ENCODE measurements at regions not wholly inside any gene's neighbourhood (a gene's known extent, or its start where the extent isn't known, plus 50 kb on each side); places are given as distances from the start of the nearest gene placed in this dataset.

DNA sequence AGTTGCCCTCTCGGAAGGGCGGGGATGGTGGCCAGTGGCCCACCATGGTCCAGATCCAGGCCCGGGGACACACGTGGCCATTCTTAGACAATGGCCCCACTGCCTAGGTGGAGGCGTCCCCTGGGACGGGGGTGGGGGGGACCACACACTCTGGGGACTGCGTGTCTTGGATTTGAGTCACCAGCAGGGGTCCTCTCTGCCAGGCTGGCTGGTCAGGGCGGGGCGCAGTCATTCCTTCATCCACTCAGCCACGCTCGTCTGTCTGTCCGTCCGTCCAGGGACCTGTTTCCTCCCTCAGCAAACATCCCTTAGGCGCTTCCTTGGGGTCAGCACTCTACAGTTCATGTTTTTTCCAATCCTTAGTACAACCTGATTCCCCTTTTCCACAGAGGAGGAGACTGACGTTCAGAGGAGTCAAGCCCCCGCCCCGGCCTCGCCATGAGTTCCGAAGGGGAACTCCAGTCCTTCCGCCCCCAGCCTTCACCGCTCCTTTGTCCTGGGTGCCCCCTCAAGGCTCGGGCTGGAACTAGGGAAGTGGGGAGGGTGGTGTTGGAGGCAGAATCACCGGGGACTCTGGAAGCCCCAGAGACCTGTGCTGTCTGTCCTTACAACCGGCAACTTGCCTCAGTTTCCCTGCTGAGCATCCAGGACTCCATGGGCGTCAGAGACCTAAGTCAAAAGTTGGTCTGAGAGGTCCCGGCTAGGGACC is 276.6 kb upstream of the MVB12B start:
- POLR2A ChIA-PET, result no interaction called here
- H3K9me3 Mint-ChIP-seq (ENCODE audit: unreplicated experiment), result no peaks in the 10 kb centered on the region
- CTCF ChIA-PET, result no interaction called here
- H3K4me1 Mint-ChIP-seq (ENCODE audit: insufficient read depth, unreplicated experiment), result peaks cover under 1% of the 10 kb centered on the region
- no peak overlapping the region for H3K27ac Mint-ChIP-seq (ENCODE audit: low read depth, unreplicated experiment)
- no peak for TF ChIP-seq CTCF (IDR thresholded peaks at IDR 0.05; ENCODE audit: unreplicated experiment)
- no peaks in the 10 kb centered on the region for H3K36me3 Mint-ChIP-seq (ENCODE audit: insufficient read depth, unreplicated experiment)
- intact Hi-C loops (cut with micrococcal nuclease), result no loop called here
- BruUV-seq (replicated peaks), result no TSS peak
- H3K4me3 Mint-ChIP-seq (ENCODE audit: unreplicated experiment), result no peak overlapping the region
- H3K27me3 Mint-ChIP-seq (ENCODE audit: insufficient read depth, unreplicated experiment), result peaks cover 27% of the 10 kb centered on the region
- DNase-seq (ENCODE audit: unreplicated experiment), result no peak

GRCh38 chr9:126050605-126050990 is 276.0 kb upstream of the MVB12B start:
- Mint-ChIP-seq H3K9me3 (ENCODE audit: unreplicated experiment) (no peaks in the 10 kb centered on the region), H3K4me1 (ENCODE audit: insufficient read depth, unreplicated experiment) (peaks cover 6% of the 10 kb centered on the region), H3K4me3 (ENCODE audit: unreplicated experiment) (no peak overlapping the region), H3K27me3 (ENCODE audit: insufficient read depth, unreplicated experiment) (peaks cover 23% of the 10 kb centered on the region), H3K27ac (ENCODE audit: low read depth, unreplicated experiment) (no peak overlapping the region), H3K36me3 (ENCODE audit: insufficient read depth, unreplicated experiment) (no peaks in the 10 kb centered on the region)
- ChIA-PET POLR2A (no interaction called here), CTCF (interaction anchor here (1.3 kb wide), 1 partner anchor 177 kb away, joined by 5 read pairs; no protein-coding TSS in a partner anchor)
- TF ChIP-seq CTCF (IDR thresholded peaks at IDR 0.05; ENCODE audit: unreplicated experiment), result no peak
- intact Hi-C loops (cut with micrococcal nuclease), result no loop called here
- no peak for DNase-seq (ENCODE audit: unreplicated experiment)
- no TSS peak for BruUV-seq (replicated peaks)

- no peaks in the 10 kb centered on the region for H3K9me3 Mint-ChIP-seq (ENCODE audit: unreplicated experiment)
- H3K27ac Mint-ChIP-seq (ENCODE audit: low read depth, unreplicated experiment), result no peak overlapping the region
These were observed 275.0 kb upstream of the MVB12B start for GRCh38 chr9:126051446-126052130.

More at GRCh38 chr9:126051446-126052130, 275.0 kb upstream of the MVB12B start:
- Mint-ChIP-seq H3K4me1 (ENCODE audit: insufficient read depth, unreplicated experiment) (peaks cover 6% of the 10 kb centered on the region), H3K36me3 (ENCODE audit: insufficient read depth, unreplicated experiment) (no peaks in the 10 kb centered on the region), H3K27me3 (ENCODE audit: insufficient read depth, unreplicated experiment) (peaks cover 23% of the 10 kb centered on the region), H3K4me3 (ENCODE audit: unreplicated experiment) (no peak overlapping the region)
- no peak for TF ChIP-seq CTCF (IDR thresholded peaks at IDR 0.05; ENCODE audit: unreplicated experiment)
- intact Hi-C loops (cut with micrococcal nuclease), result no loop called here
- no peak for DNase-seq (ENCODE audit: unreplicated experiment)
- CTCF ChIA-PET, result interaction anchor here (1.3 kb wide), 1 partner anchor 176 kb away, joined by 5 read pairs; no protein-coding TSS in a partner anchor
- no TSS peak for BruUV-seq (replicated peaks)
- POLR2A ChIA-PET, result no interaction called here

Measured in MCF 10A (cell line).